ENCODE measurements at regions not wholly inside any gene's neighbourhood (a gene's known extent, or its start where the extent isn't known, plus 50 kb on each side); places are given as distances from the start of the nearest gene placed in this dataset.

- Histone ChIP-seq H3K4me2 (ENCODE audit: control insufficient read depth, insufficient read depth) (no peak overlapping the region), H3K9me3 (replicated peaks; ENCODE audit: control insufficient read depth, insufficient read depth, low read length) (no peaks in the 10 kb centered on the region), H3K9ac (ENCODE audit: control insufficient read depth, insufficient read depth, low read length) (no peak overlapping the region), H3K4me1 (ENCODE audit: control insufficient read depth, insufficient read depth, low read length) (no peaks in the 10 kb centered on the region), H3K27me3 (replicated peaks in 1 of 2; ENCODE audit: control insufficient read depth in 2 of 2, insufficient read depth in 2 of 2, low read length in 1 of 2) (no peaks in the 10 kb centered on the region), H2AFZ (ENCODE audit: control insufficient read depth, low read depth, low read length) (no peak overlapping the region), H4K20me1 (ENCODE audit: control insufficient read depth, insufficient read depth) (no peaks in the 10 kb centered on the region), H3K79me2 (ENCODE audit: control insufficient read depth, insufficient read depth, low read length) (no peaks in the 10 kb centered on the region), H3K27ac (ENCODE audit: control insufficient read depth, insufficient read depth) (no peak overlapping the region), H3K4me3 (no peak overlapping the region), H3K36me3 (ENCODE audit: control insufficient read depth in 2 of 2, insufficient read depth in 2 of 2, low read length in 1 of 2) (no peaks in the 10 kb centered on the region)
- FAIRE-seq (no peak), ATAC-seq (no peak), DNase-seq (ENCODE audit: low read depth, low spot score) (no peak)
- RAD21 ChIA-PET (ENCODE audit: unreplicated experiment), result no interaction called here
- 33% methylated on average over 3 of the region's 3 CpGs for whole genome bisulfite sequencing (ENCODE audit: insufficient coverage, insufficient replicate concordance, low lambda C conversion rate, missing lambda C conversion rate)
- SMC1A ChIA-PET (ENCODE audit: uncharacterized antibody, unreplicated experiment), result no interaction called here
- POLR2A ChIA-PET, result no interaction called here
- no TSS peak for BruUV-seq (replicated peaks)
- in situ Hi-C loops (cut with MboI) (no loop called here), intact Hi-C loops (cut with micrococcal nuclease; ENCODE audit: unreplicated experiment) (loop anchor here (10.0 kb wide), 2 partner anchors 459 to 1369 kb away; no protein-coding TSS in a partner anchor)
- CTCF ChIA-PET, result no interaction called here
- TF ChIP-seq HDAC2 (IDR thresholded peaks at IDR 0.05) (no peak), POLR2A (IDR thresholded peaks at IDR 0.05; ENCODE audit: low read depth, low read length) (no peak), MTA2 (IDR thresholded peaks at IDR 0.05; ENCODE audit: low read depth) (no peak), SREBF1 (IDR thresholded peaks at IDR 0.05; ENCODE audit: low read length) (no peak), SIN3A (IDR thresholded peaks at IDR 0.05; ENCODE audit: low read depth, low read length) (no peak), MYB (IDR thresholded peaks at IDR 0.05; ENCODE audit: borderline replicate concordance, low read depth, low read length) (no peak), ZSCAN29 (IDR thresholded peaks at IDR 0.05) (no peak), KDM1A (IDR thresholded peaks at IDR 0.05; ENCODE audit: borderline replicate concordance) (no peak), ATF3 (IDR thresholded peaks at IDR 0.05; ENCODE audit: borderline replicate concordance, extremely low read depth, low read depth, low read length) (no peak), ETV6 (conservative IDR thresholded peaks at IDR 0.05 in 1 of 2, IDR thresholded peaks at IDR 0.05 in 1 of 2; ENCODE audit: borderline replicate concordance in 1 of 2, low read depth in 1 of 2) (no peak), CBX5 (IDR thresholded peaks at IDR 0.05; ENCODE audit: low read depth) (no peak), YY1 (IDR thresholded peaks at IDR 0.05; ENCODE audit: low read depth, low read length) (no peak), TARDBP (IDR thresholded peaks at IDR 0.05; ENCODE audit: borderline replicate concordance) (no peak), BCLAF1 (IDR thresholded peaks at IDR 0.05) (no peak)
Observed at GRCh38 chr5:26003966-26004365, 1034.4 kb downstream of the CDH9 start.
